ENCODE measurements at regions not wholly inside any gene's neighbourhood (a gene's known extent, or its start where the extent isn't known, plus 50 kb on each side); places are given as distances from the start of the nearest gene placed in this dataset.

DNA sequence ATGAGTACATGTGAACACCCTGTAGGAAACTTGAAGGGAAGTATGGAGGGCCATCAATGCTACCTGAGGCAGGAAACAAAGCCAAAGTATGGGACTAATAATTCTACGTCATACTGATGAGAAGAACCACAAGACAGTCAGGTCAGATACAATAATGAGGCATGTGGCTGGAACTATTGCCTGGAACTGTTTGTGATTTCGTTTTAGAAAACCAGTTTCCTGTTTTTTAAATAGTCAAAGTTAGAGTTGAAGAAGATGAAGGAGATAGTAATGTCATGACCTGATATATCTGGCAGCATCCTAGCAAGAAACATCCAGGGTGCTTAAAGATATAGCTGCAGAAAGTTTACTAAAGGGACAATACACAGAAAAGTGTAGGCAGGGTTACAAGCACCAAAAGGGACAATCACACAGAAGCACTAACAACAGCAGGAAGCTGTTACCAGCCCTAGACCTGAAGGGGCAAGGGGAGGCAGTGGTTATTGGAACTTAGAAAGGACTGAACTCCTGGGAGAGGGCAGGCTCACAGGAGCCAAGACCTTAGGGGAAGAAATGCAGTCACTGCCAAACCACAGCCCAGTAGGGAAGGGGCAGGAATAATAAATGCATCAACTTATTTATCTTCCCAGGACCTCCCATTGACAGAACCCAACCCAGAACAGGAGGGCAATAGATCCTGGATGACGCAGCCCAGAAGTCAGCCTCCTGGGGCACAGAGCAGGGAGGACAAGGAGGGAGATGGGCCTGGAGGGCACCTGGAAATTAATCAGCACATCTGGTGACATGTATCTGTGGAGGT is 302.1 kb upstream of the STT3B start:
- no peak overlapping the region for H3K27ac ChIP-seq
- in situ Hi-C loops (cut with MboI): no loop called here
- no peaks in the 10 kb centered on the region for H3K79me2 ChIP-seq (ENCODE audit: insufficient read depth)
- H4K20me1 ChIP-seq (ENCODE audit: insufficient read depth): no peaks in the 10 kb centered on the region
- H3F3A ChIP-seq (ENCODE audit: insufficient read depth): no peaks in the 10 kb centered on the region
- H3K27me3 ChIP-seq (replicated peaks; ENCODE audit: insufficient read depth): no peaks in the 10 kb centered on the region
- H3K9me2 ChIP-seq (ENCODE audit: insufficient read depth): no peaks in the 10 kb centered on the region
- DNase-seq: no peak
- H3K4me2 ChIP-seq (ENCODE audit: unreplicated experiment): no peak overlapping the region
- TF ChIP-seq EZH2 (IDR thresholded peaks at IDR 0.05; ENCODE audit: insufficient read depth, poor library complexity, severe bottlenecking): no peak
- TF ChIP-seq EZH2phosphoT487 (IDR thresholded peaks at IDR 0.05; ENCODE audit: insufficient read depth, low read depth): no peak
- H2AFZ ChIP-seq: no peak overlapping the region
- H3K9ac ChIP-seq: no peak overlapping the region
- no peak overlapping the region for H3K4me3 ChIP-seq
- no peaks in the 10 kb centered on the region for H3K9me3 ChIP-seq (ENCODE audit: low read depth)
- no peaks in the 10 kb centered on the region for H3K36me3 ChIP-seq (ENCODE audit: low read depth)
- peaks cover 12% of the 10 kb centered on the region; the same call in 1 of the 2 replicates for H3K4me1 ChIP-seq (ENCODE audit: insufficient read depth)
- 75 to 76% methylated on average over 3 of the region's 3 CpGs for WGBS, 2 experiments (ENCODE audit: low coverage in 1 of 2, low lambda C conversion rate in 2 of 2, missing lambda C conversion rate in 2 of 2)

DNA sequence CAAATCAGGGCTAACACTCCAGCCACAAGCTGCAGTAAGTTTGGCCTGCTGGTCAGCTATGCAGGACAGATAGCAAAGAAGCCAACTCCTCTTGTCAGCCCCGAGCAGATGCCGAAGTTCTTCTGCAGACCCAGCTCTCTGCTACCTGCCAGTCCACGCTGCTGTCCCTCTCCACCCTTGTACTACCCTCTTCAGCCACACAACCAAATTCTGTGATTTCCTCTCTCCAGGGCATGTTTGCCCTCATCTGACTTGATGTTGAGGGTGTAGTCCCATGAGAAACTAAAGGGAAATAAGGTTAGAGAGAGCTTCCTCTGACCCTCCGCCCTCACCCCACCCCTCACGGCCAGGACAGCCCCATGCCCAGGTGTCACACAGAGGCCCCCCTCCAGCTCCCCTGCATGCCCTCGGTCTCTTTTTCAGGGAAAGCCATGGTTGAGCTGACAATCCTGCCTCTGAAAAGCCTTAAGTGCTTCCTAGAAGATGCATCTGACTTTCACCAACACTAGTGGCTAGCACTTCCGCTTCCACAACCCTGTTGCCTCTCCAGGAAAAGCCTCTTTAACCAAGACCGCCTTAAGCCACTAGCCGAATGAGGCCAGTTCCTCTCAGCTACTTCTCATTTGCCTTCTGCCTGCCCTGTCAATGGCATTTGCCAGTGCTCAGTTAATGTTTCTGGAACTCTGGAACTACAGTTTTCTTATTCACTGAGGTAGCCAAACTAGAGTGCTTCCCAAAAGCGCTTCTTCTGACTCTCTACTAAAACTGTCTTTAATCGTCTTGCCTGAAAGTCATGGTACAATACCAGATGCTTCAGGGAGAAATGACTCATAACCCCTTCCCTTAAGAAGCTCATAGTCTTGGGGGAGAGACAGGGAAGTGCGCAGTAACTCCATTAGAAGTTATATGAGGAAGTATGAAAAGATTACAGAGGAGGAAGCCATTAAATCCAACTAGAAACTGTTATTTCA is 300.4 kb upstream of the STT3B start:
- no peaks in the 10 kb centered on the region for H3F3A ChIP-seq (ENCODE audit: insufficient read depth)
- H3K27ac ChIP-seq: no peak overlapping the region
- no peaks in the 10 kb centered on the region for H3K9me2 ChIP-seq (ENCODE audit: insufficient read depth)
- no peaks in the 10 kb centered on the region for H3K27me3 ChIP-seq (replicated peaks; ENCODE audit: insufficient read depth)
- H3K4me2 ChIP-seq (ENCODE audit: unreplicated experiment): no peak overlapping the region
- H3K9me3 ChIP-seq (ENCODE audit: low read depth): no peaks in the 10 kb centered on the region
- TF ChIP-seq EZH2phosphoT487 (IDR thresholded peaks at IDR 0.05; ENCODE audit: insufficient read depth, low read depth) (no peak), EZH2 (IDR thresholded peaks at IDR 0.05; ENCODE audit: insufficient read depth, poor library complexity, severe bottlenecking) (no peak)
- H3K9ac ChIP-seq: no peak overlapping the region
- H2AFZ ChIP-seq: no peak overlapping the region
- H3K36me3 ChIP-seq (ENCODE audit: low read depth): no peaks in the 10 kb centered on the region
- WGBS, 2 experiments (ENCODE audit: low coverage in 1 of 2, low lambda C conversion rate in 2 of 2, missing lambda C conversion rate in 2 of 2): 78 to 79% methylated on average over 12 of the region's 12 CpGs
- no peak overlapping the region for H3K4me3 ChIP-seq
- peaks cover 12% of the 10 kb centered on the region; the same call in 1 of the 2 replicates for H3K4me1 ChIP-seq (ENCODE audit: insufficient read depth)
- H4K20me1 ChIP-seq (ENCODE audit: insufficient read depth): no peaks in the 10 kb centered on the region
- H3K79me2 ChIP-seq (ENCODE audit: insufficient read depth): no peaks in the 10 kb centered on the region
- in situ Hi-C loops (cut with MboI): no loop called here
- peak; percentile 34 for DNase-seq

DNA sequence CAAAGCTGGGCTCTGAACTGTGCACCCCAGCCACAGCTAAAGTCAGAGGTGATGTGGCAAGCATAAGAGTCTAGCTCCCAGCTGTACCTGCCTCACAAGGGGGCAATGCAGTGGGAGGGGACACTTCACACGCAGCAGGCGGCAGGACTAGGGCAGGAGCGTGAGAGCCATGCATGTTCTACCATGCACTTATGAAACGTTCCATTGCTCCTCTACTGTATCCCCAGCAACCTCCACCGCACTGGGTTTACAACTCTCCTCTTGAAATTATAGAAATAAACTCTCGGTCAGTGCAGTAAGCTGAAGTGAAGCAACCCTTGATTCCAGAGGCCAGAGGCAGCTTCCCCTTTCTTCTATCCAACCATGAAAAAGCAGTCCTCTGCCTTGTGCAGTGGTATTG is 298.6 kb upstream of the STT3B start:
- no peak overlapping the region for H3K4me2 ChIP-seq (ENCODE audit: unreplicated experiment)
- no peaks in the 10 kb centered on the region; the same call in 1 of the 2 replicates for H3K9me2 ChIP-seq (ENCODE audit: insufficient read depth)
- DNase-seq: no peak
- H3F3A ChIP-seq (ENCODE audit: insufficient read depth): no peaks in the 10 kb centered on the region
- H3K4me3 ChIP-seq: no peak overlapping the region
- no peak overlapping the region for H2AFZ ChIP-seq
- TF ChIP-seq EZH2 (IDR thresholded peaks at IDR 0.05; ENCODE audit: insufficient read depth, poor library complexity, severe bottlenecking) (no peak), EZH2phosphoT487 (IDR thresholded peaks at IDR 0.05; ENCODE audit: insufficient read depth, low read depth) (no peak)
- H3K9me3 ChIP-seq (ENCODE audit: low read depth): no peaks in the 10 kb centered on the region
- H3K4me1 ChIP-seq (ENCODE audit: insufficient read depth): peaks cover 12% of the 10 kb centered on the region; the same call in 1 of the 2 replicates
- 82 to 83% methylated on average over 6 of the region's 6 CpGs for WGBS, 2 experiments (ENCODE audit: low coverage in 1 of 2, low lambda C conversion rate in 2 of 2, missing lambda C conversion rate in 2 of 2)
- in situ Hi-C loops (cut with MboI): no loop called here
- H3K27me3 ChIP-seq (replicated peaks; ENCODE audit: insufficient read depth): no peaks in the 10 kb centered on the region
- H3K9ac ChIP-seq: no peak overlapping the region
- no peak overlapping the region for H3K27ac ChIP-seq
- no peaks in the 10 kb centered on the region for H3K36me3 ChIP-seq (ENCODE audit: low read depth)
- H3K79me2 ChIP-seq (ENCODE audit: insufficient read depth): no peaks in the 10 kb centered on the region
- H4K20me1 ChIP-seq (ENCODE audit: insufficient read depth): no peaks in the 10 kb centered on the region

DNA sequence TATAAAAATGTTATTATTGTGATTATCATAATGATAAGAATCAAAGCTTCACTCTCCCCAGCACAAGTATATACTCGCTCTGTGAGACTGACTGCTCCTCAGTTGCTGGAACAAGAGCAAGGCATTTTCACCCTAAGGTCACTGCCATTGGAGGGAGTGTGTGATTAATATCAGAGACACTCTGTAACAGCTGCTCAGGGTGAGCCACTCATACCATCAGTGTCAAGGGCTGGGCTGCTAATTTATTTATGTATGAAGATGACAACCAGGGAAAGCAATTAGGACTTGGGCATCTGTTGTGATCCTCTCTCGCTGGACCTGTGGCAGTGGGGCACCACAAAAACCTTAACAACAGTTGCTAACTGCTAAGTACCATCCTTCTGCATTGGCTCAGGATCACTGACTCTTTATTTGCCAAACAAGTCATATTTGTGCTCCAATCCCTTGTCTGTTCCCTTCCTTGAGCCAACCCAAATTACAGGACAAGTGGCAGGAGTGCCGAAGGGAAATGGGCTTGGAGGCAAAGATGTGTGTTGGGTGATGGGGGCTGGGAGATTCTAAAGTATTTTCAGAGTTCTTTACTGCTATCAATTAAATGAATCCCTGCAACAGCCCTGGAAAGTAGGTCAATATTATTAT is 297.5 kb upstream of the STT3B start:
- Histone ChIP-seq H3K79me2 (ENCODE audit: insufficient read depth) (no peaks in the 10 kb centered on the region), H3F3A (ENCODE audit: insufficient read depth) (peaks cover 2% of the 10 kb centered on the region; the same call in 1 of the 2 replicates), H3K27ac (no peak overlapping the region), H3K4me2 (ENCODE audit: unreplicated experiment) (no peak overlapping the region), H3K27me3 (replicated peaks; ENCODE audit: insufficient read depth) (no peaks in the 10 kb centered on the region), H3K4me1 (ENCODE audit: insufficient read depth) (peaks cover 12% of the 10 kb centered on the region; the same call in 1 of the 2 replicates), H2AFZ (no peak overlapping the region), H3K36me3 (ENCODE audit: low read depth) (no peaks in the 10 kb centered on the region), H3K9me3 (ENCODE audit: low read depth) (no peaks in the 10 kb centered on the region), H3K4me3 (no peak overlapping the region), H3K9ac (no peak overlapping the region), H4K20me1 (ENCODE audit: insufficient read depth) (no peaks in the 10 kb centered on the region), H3K9me2 (ENCODE audit: insufficient read depth) (no peaks in the 10 kb centered on the region; the same call in 1 of the 2 replicates)
- WGBS, 2 experiments (ENCODE audit: low coverage in 1 of 2, low lambda C conversion rate in 2 of 2, missing lambda C conversion rate in 2 of 2): 25 to 27% methylated on average over 3 of the region's 3 CpGs
- peak; percentile 33 for DNase-seq
- TF ChIP-seq EZH2 (IDR thresholded peaks at IDR 0.05; ENCODE audit: insufficient read depth, poor library complexity, severe bottlenecking) (no peak), EZH2phosphoT487 (IDR thresholded peaks at IDR 0.05; ENCODE audit: insufficient read depth, low read depth) (no peak)
- in situ Hi-C loops (cut with MboI): no loop called here

Data from GM23248 (cell line).